ENCODE measurements at regions not wholly inside any gene's neighbourhood (a gene's known extent, or its start where the extent isn't known, plus 50 kb on each side); places are given as distances from the start of the nearest gene placed in this dataset.

DNA sequence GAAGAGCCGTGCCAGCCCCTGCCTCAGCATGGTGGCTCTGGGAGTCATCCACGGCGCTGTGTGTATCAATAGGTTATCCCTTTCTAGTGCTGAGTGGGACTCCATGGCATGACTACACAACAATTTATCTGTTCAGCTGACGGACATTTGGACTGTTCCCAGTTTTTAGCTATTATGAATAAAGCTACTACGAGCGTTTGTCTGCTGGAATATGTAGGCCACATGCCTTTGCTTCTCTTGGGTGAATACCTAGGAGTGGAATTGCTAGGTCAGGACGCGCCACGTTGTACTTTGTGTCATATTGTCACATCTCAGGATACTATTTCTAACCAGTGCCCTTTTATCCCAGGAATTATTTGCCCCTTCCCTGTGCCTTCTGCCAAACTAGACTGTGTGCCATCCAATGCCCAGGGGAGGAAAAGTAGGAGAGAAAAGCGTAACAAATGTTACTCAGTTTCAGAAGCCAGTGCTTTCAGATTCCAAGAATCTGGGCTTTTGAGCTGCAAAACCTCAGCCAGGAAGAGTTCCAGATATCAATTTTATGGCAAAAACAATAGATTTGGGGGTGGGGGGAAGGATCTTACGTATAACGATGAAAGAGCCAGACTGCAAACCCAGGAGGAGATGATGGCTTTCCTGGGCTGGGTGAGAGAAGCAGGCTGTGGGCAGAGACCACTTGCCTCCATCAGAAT lies 62.5 kb upstream of the NCOR2 start:
- no peak for DNase-seq

DNA sequence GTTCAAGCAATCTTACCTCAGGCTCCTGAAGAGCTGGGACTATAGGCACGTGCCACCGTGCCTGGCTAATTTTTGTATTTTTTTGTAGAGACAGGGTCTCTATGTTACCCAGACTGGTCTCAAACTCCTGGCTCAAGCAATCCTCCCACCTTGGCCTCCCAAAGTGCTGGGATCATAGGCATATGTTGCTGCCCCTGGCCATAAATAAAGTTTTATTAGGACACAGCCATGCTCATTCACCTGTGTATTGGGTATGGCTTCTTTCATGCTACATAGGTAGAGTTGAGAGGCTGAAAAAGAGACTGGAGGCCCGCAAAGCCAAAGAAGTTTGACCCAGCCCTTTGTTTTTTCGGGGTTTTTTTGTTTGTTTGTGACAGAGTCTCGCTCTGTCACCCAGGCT lies 61.7 kb upstream of the NCOR2 start:
- no peak for DNase-seq

DNA sequence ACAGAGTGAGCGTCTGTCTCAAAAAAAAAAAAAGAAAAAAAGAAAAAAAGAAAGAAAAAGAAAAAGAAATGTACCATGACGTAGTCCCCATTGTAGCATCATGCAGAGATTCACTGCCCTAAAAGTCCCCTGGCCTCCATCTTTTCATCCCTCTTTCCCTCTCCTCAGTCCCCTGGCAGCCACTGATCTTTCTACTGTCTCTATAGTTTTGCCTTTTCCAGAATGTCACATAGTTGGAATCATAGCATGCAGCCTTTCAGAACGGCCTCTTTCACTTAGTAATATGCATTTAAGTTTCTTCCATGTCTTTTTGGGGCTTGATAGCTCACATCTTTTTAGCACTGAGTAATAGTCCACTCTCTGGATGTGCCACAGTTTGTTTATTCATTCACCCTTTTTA lies 60.5 kb upstream of the NCOR2 start:
- no peak for DNase-seq

DNA sequence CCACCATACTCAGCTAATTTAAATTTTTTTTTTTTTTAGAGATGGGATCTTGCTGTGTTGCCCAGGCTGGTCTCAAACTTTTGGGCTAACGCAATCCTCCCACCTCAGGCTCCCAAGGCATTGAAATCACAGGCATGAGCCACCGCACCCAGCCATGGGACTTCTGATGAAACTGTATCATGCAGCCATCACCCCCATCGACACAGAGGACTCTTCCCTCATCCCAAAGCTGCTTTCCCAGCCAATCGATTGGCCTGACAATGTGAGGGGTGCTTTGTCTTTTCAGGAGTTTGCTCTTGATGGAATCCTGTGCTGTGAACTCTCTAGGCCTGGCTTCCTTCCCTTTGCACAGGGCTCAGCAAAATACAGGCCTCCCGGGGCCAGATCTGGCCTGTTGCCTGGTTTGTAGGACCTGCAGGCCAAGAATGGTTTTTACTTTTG lies 59.6 kb upstream of the NCOR2 start:
- DNase-seq, result no peak

DNA sequence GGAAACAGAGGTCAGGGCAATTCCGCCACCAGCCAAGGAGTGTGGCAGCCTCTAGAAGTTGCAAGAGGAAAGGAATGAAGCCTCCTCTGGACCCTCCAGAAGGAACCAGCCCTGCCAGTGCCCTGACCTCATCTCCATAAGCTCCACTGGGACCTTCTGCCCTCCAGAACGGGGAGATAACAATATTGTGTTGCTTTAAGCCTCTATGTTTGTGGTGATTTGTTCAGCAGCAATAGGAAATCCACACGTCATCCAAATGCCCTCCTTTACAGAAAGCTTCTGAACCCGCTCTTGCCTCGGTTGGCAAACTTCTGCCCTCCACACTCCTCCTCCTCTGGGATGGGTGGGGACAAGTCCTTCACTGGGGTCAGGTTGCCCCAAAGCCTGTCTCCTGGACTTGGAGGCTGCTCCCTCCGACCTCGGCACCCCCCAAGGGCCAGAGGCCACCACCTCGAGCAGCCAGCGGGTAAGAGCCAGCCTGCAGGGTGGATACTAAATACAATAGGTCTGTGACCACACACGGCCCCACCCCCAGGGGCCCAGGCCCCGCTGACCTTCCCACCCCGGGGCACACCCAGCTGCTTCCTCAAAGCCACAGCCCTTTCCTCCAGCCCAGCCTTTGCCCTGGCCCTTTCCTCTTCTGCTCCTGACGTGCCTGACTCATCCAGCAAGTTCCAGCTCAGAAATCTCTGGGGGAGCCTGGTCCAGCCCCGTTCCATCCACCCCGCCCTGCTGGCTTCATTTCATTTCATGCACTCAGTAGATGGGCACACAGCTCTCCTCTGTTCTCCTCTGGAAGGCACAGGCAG lies 58.7 kb upstream of the NCOR2 start:
- no peak for DNase-seq

DNA sequence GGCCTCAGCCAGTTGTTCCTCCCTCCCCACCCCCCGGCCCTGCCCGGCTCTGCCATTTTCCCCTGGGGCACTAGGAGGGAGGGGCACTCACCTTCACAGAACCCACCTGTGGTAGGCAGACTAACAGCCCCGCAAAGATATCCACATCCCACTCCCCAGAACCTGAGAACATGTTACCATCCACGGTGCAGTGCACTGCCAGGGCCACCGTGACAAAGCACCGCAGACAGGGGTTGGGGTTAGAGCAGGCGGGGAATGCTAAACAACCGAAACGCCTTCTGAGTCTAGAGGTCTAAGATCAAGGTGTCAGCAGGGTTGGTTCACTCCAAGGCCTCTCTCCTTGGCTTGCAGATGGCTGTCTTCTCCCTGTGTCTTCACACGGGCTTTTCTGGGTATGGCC lies 57.4 kb upstream of the NCOR2 start:
- no peak for DNase-seq

DNA sequence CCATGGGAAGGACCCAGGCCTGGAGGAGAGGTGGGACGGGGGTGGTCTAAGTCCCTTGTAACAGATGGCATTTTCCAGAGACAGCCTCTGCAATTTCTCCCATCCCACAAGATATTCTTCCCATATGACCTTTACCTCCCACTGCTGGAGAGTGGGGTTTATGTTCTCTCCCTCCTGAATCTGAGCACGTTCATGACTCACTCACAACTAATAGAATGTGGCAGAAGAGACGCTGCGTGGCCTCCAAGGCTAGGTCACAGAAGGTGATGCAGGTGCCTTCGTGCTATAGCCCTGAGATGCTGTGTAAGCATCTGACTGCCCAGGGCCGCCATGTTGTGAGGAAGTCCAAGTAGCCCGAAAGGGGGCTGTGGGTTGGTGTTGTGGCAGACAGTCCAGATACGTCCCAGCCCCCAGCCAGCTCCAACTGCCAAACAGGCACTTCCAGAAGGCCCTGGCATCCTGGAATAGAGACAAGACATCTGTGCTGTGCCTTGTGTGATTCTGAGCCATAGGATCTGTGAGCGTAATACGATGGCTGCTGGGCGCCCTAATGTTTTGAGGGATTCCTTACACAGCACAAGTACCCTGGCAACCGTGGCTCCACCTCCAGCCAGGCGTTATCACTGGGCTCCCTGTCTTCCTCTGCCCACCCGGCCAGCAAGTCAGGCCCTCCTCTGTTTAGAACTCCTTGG lies 56.1 kb upstream of the NCOR2 start:
- DNase-seq, result no peak

DNA sequence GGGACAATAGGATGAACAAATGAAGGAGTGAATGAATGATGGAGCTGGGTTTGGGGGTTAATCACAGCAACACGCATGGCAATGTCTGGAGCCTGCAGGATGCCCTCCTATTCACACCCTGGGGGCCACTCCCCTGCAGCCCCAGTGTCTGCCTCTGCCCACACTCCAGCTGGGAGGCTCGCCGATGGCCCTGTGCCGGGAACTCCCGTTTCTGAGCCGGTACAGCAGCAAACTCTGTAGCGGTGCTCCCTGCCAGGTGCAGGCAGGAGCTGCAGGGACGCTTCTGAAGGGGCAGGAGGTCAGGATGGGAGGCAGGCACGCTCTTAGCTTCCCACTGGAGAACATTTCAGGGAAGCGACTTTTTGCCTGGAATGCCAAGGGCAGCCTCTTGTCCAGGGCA lies 55.4 kb upstream of the NCOR2 start:
- DNase-seq, result no peak

DNA sequence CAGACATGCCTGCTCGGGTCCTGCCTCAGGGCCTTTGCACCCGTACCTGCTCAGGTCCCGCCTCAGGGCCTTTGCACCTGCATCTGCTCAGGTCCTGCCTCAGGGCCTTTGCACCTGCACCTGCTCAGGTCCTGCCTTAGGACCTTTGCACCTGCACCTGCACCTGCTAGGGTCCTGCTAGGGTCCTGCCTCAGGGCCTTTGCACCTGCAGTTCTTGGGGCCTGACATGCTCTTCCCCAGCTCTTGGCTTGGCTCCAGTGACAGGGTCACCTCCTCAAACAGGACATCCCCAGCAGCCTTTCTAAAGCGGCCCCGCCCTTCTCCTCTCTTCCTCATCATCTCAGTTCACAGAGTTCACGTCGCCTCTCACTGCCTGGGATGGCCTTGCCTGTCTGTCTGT lies 54.9 kb upstream of the NCOR2 start:
- no peak for DNase-seq

DNA sequence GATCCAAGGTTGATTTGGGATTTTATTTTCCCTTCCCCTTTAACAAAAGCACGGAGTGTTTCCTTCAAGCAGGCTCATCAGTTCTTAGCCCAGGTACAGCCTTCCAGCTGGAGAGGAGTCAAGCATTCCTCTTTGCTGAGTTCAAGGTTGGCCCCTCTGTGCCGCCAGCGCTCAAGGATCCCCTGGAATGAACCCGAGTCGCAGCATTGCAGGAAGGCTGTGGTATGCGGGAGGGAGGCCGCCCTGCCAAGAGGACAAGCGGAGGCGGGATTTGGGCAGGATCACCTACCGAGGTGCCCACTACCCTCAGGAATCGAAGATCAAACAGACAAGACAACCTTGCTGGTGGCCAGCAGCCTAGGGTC lies 53.9 kb upstream of the NCOR2 start:
- DNase-seq, result no peak

DNA sequence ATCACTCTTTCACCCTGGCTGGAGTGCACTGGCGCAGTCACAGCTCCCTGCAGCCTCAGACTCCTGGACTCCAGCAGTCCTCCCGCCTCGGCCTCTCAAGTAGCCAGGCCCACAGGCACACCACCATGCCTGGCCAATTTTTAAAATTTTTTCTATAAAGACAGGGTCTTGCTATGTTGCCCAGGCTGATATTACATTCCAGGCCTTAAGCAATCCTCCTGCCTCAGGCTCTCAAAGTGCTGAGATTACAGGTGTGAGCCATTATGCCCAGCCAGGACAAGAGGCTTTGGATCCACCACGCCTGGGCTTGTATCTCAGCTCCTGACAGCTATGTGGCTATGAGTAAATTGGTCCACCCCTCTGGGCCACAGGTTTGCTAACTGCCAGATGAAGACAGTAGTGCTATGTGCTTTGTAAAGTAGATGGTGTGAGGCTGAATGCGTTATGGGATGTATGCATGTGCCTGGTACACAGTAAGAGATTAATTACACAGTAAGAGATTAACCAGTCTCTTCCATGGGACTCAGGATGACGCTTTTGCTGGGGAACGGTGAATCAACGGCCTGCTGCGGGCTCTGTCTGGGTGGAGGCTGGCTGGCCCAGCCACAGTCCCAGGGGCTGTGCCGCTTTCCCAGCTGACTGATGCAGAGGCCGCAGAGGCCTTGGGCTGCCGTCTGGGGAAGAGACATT lies 53.3 kb upstream of the NCOR2 start:
- DNase-seq, result no peak

DNA sequence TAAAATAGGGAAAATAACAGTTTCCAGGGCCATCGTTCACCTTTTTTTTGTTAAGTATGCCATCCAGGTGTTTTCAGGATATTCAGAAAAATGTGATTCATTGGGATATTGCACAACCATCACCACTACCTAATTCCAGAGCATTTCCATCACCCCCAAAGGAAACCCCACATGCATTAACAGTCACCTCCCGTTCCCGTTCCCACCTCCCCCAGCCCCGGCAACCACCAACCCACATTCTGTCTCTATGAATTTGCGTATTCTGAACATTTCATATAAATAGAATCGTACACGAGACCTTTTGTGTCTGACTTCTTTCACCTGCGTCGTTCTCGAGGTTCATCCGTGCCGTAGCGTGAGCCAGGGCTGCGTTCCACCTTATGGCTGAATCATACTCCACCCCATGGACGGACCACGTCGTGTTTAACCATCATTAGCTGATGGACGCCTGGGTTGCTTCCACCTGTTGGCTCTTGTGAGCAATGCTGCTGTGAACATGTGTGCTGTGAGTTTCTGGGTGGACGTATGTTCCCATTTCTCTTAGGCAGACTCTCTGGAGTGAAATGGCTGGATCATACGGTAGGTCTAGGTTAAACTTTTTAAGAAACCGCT lies 51.0 kb upstream of the NCOR2 start:
- no peak for DNase-seq

DNA sequence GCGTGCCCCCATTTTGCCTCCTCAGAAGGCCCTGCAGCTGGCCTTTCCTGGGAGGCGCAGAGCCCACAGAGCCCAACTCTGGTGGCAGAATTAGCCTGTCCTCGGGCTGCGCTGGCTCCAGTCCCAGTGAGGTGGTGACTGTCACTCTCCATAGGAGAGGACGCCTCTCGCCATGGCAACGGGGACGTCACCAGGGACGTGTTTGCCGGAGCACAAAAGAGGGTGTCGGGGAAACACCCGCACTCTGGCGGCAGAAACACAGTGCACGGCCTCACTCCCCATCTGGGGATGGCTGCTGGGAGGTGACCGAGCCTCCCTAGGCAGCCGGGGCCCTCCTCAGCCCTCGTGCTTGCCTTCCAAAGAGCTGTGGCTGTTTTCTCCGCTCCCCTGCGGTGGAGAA lies 50.2 kb upstream of the NCOR2 start:
- no peak for DNase-seq
